Ovary (tissue), 7 donors: ENCODE measurements at regions not wholly inside any gene's neighbourhood (a gene's known extent, or its start where the extent isn't known, plus 50 kb on each side); places are given as distances from the start of the nearest gene placed in this dataset.

ENCODE experiments used
- DNase-seq, 5 donors: peaks; one replicate each; pipeline ENCODE4 v3.0.0-alpha.2; 2019 to 2020
- H3K27ac ChIP-seq, 2 donors: fragments of 200-600 bp; one replicate each; pipeline versions ENCODE4 v1.5.1 to v1.8.0; 2019 to 2022
- H3K27me3 ChIP-seq: fragments of 200-600 bp; one replicate; pipeline ENCODE4 v1.8.0; 2022
- H3K36me3 ChIP-seq: fragments of 200-600 bp; sonication (generic); one replicate; pipeline ENCODE4 v1.5.1; 2019
- H3K4me1 ChIP-seq: one replicate; pipeline ENCODE4 v1.8.1; 2013; ENCODE audit warnings: mild to moderate bottlenecking, moderate library complexity; ENCODE audit not compliant: insufficient read depth
- H3K4me3 ChIP-seq: fragments of 200-600 bp; sonication (generic); one replicate; pipeline ENCODE4 v1.5.1; 2017
- H3K9me3 ChIP-seq, 2 donors: fragments of 200-600 bp in 1 of 2; sonication (generic) in 1 of 2; one replicate each; pipeline versions ENCODE4 v1.5.1 to v1.8.1; 2013 to 2019; ENCODE audit warnings: mild to moderate bottlenecking in 1 of 2, moderate library complexity in 1 of 2
- EP300 ChIP-seq: sonication (generic); formaldehyde crosslinking; IDR thresholded peaks from one replicate; pipeline ENCODE4 v1.6.1; 2017; ENCODE audit warnings: antibody characterized with exemption
- POLR2A ChIP-seq: fragments of 450-650 bp; IDR thresholded peaks from one replicate; pipeline ENCODE4 v1.6.1; 2017; ENCODE audit warnings: antibody characterized with exemption, mild to moderate bottlenecking, moderate library complexity
- WGBS, 3 donors: extraction: QIAGEN DNeasy Blood & Tissue Kit in 1 of 3; methylation state at CpG; one replicate each; pipeline versions ENCODE4 v1.1.5 to v1.1.7; 2013 to 2017; 5-methylcytosine and 5-hydroxymethylcytosine counted together
- intact Hi-C, 4 donors: fragments of 100-400 bp; cut with DNase I; formaldehyde crosslinking; loops; one replicate each; pipeline versions ENCODE4 v1.11.0 to v1.15.1; 2022 to 2023
- TF ChIP-seq, protein P1 (sequence below), 3 donors: fragments of 450-650 bp in 2 of 3; fragments of 200-600 bp in 1 of 3; IDR thresholded peaks; one replicate each; pipeline versions ENCODE4 v1.5.1 to v1.8.0; 2016 to 2022; ENCODE audit warnings: antibody characterized with exemption in 3 of 3, mild to moderate bottlenecking in 1 of 3
- donor health status: DM: no; HTN: no; CAD: no; lungs with moderate emphysema.
- donor health status: DM: no; HTN: no; CAD: no.
- donor health status: Bipolar disorder and iron deficiency.
- donor health status: DM: no; HTN: no; CAD: no.
- donor health status: DM: yes; HTN: yes; CAD: no.

DNA sequence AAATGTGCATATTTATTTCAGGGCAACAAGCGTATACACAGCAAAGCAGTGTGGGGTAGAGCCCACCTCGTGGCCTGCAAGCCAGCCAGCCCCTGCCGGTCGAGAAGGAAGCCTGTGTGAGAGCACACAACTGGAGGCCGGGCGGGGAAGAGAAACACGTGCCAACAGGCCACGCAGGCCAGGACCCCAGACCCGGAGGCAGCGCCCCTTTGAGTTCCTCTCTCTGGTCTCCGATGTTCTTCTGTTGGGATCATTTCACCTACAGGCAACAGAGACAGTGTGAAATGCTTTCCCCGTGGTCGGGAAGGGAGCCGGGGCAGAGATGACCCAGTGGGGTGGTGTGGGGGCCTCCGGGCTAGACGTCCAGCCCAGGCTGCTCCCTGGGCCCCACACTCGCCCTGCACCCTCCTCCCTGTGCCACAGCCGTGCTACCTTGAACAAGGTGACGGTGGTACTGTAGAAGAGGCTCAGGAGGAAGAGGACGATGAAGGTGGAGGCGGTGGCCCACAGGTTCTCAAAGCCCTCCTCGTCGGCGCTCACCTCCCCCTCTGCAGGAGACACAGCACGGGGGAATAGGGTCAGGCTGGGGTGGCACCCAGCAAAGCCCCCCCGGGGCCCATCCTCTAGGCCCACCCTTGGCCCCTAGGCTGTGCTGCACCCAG, 325.5 kb downstream of the TMEM121 start:
- Histone ChIP-seq H3K27ac (no peak overlapping the region), H3K9me3 (peaks cover 0 to under 1% of the 10 kb centered on the region in 2 donors), H3K27me3 (no peaks in the 10 kb centered on the region), H3K36me3 (no peaks in the 10 kb centered on the region), H3K4me3 (no peak overlapping the region), H3K4me1 (no peaks in the 10 kb centered on the region)
- intact Hi-C loops, result no loop called here
- DNase-seq, result peak in 2 of 5 donors; percentile 9
- no peak for TF ChIP-seq POLR2A
- WGBS, 3 donors, result 82 to 84% (median 83%) methylated on average over 26 of the region's 26 CpGs

DNA sequence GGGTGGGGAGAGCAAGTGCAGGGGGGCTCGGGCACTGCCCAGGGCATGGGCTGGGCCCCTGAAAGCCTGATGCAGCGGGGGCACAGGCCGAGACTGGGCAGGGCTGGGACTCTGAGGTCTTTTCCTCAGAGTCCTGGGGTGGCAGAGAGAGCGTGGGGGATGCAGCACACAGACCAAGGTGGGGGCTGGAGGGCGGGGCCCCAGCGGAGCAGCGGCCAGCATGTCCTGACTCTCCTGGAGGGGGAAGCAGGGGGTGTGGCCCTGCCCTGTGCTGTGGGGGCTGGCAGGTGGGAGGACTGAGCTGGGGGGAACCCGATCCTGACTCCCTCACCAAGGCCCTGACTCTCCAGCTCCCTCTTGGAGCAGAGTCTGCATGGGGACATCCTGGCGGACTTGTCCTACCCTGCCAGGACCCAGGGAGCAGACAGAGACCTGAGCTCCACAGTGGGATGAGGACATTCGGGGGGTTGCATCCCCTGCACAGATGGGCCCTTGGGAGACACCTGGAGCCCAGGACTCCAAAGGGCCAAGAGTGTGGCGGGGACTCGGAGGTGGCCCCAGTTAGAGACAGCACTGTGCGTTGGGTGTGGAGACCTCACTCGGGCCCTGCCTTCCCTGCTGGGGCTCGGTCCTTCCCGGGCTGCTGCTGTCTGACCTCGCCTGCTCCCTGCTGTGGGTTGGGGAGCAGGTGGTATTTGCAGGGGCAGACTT, 326.1 kb downstream of the TMEM121 start:
- 75 to 83% (median 77%) methylated on average over 13 to 17 of the region's 17 CpGs for WGBS, 3 donors
- TF ChIP-seq, protein P1, sequence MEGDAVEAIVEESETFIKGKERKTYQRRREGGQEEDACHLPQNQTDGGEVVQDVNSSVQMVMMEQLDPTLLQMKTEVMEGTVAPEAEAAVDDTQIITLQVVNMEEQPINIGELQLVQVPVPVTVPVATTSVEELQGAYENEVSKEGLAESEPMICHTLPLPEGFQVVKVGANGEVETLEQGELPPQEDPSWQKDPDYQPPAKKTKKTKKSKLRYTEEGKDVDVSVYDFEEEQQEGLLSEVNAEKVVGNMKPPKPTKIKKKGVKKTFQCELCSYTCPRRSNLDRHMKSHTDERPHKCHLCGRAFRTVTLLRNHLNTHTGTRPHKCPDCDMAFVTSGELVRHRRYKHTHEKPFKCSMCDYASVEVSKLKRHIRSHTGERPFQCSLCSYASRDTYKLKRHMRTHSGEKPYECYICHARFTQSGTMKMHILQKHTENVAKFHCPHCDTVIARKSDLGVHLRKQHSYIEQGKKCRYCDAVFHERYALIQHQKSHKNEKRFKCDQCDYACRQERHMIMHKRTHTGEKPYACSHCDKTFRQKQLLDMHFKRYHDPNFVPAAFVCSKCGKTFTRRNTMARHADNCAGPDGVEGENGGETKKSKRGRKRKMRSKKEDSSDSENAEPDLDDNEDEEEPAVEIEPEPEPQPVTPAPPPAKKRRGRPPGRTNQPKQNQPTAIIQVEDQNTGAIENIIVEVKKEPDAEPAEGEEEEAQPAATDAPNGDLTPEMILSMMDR (IDR thresholded peaks at IDR 0.05), result no peak
- TF ChIP-seq POLR2A, result no peak
- TF ChIP-seq EP300, result no peak
- Histone ChIP-seq H3K27me3 (no peaks in the 10 kb centered on the region), H3K27ac (no peak overlapping the region), H3K4me3 (no peak overlapping the region), H3K4me1 (no peaks in the 10 kb centered on the region), H3K36me3 (no peaks in the 10 kb centered on the region), H3K9me3 (peaks cover 0 to 4% of the 10 kb centered on the region in 2 donors)
- peak in 2 of 5 donors; percentile 4 to 15 for DNase-seq
- intact Hi-C loops, result no loop called here

DNA sequence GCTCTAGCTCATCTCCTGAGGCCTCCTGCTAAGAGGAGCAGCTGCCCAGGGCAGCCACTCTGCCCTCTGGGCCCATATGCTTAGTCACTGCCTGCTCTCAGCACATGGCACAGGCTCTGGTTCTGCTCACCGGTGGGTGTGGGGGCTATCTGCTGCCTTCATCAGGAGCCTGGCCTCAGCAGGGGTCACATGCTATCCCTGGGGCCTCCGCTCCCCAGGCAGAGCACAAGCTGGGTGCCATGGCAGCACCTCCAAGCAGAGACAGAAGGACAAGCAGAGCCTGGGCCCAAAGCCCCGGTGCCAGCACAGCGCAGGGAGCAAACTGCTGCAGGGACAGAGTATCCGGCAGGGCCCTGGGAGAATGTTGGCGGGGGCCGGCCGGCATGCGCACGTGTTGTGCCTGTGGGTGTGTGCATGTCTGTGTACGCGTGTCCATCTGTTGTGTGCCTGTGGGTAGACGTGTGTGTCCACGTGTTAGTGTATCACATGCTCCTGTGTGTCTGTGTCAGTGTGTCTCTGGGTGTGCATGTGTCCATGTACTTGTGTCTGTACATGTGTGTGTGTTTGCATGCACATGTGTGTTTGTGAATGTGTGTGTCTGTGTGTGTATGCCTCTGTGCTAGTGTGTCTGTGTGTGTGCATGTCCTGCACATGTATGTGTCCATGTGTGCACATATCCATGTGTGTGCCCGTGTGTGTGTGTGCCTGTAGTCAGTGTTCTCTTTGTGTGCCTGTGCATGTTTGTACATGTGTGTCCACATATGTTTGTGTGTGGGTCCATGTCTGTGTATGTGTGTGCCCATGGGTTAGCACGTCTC, 326.9 kb downstream of the TMEM121 start:
- Histone ChIP-seq H3K27ac (no peak overlapping the region), H3K4me3 (no peak overlapping the region), H3K4me1 (no peaks in the 10 kb centered on the region), H3K36me3 (no peaks in the 10 kb centered on the region), H3K27me3 (no peaks in the 10 kb centered on the region), H3K9me3 (peaks cover 0 to 7% of the 10 kb centered on the region in 2 donors)
- WGBS, 3 donors, result 87 to 91% (median 91%) methylated on average over 15 to 16 of the region's 16 CpGs
- peak in 3 of 5 donors; percentile 5 to 17 (median 6) for DNase-seq
- TF ChIP-seq EP300 (no peak), POLR2A (no peak)
- TF ChIP-seq, protein P1 (IDR thresholded peaks at IDR 0.05), result no peak
- intact Hi-C loops, result no loop called here

DNA sequence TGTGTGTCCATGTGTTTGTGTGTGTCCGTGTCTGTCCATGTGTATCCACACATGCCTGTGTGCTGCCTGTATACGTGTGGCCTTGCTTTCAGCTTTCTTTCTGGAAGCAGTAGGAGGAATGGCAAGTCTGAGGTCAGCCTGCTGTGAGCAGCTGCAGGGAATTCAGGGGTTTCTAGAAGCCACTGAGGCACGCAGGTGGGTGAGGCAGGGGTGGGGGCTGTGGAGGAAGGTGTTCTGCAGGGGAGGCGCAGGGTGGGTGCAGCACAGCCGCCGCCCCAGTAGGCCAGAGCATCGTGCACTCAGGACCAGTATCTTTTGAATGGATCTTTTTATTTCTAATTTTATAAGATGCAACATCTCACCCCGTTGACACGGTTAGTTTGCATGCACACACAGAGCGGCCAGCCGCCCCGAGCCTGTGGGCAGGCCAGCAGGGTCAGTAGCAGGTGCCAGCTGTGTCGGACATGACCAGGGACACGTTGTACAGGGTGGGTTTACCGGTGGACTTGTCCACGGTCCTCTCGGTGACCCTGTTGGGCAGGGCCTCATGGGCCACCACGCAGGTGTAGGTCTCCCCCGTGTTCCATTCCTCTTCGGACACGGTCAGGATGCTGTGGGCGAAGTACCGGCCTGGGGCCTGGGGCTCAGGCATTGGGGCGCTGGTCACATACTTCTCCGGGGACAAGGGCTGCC, 327.7 kb downstream of the TMEM121 start:
- no peak overlapping the region for H3K27ac ChIP-seq
- H3K36me3 ChIP-seq, result no peaks in the 10 kb centered on the region
- H3K4me3 ChIP-seq, result no peak overlapping the region
- H3K4me1 ChIP-seq, result no peaks in the 10 kb centered on the region
- TF ChIP-seq, protein P1 (IDR thresholded peaks at IDR 0.05), result no peak
- TF ChIP-seq EP300 (no peak), POLR2A (no peak)
- H3K27me3 ChIP-seq, result no peaks in the 10 kb centered on the region
- H3K9me3 ChIP-seq, result peaks cover 0 to 7% of the 10 kb centered on the region in 2 donors
- WGBS, 3 donors, result 88 to 90% (median 88%) methylated on average over 25 of the region's 25 CpGs
- DNase-seq, result peak in 2 of 5 donors; percentile 9 to 25
- intact Hi-C loops, result no loop called here
